Suprapubic skin (tissue), 4 donors: ENCODE measurements at regions not wholly inside any gene's neighbourhood (a gene's known extent, or its start where the extent isn't known, plus 50 kb on each side); places are given as distances from the start of the nearest gene placed in this dataset.

Experiments
- CTCF ChIP-seq, 2 donors: fragments of 200-600 bp in 1 of 2; fragments of 450-650 bp in 1 of 2; sonication (generic) in 1 of 2; IDR thresholded peaks; one replicate each; pipeline ENCODE4 v1.5.1; 2016 to 2019; ENCODE audit warnings: antibody characterized with exemption in 2 of 2, mild to moderate bottlenecking in 1 of 2, moderate library complexity in 1 of 2
- EP300 ChIP-seq: sonication (generic); formaldehyde crosslinking; IDR thresholded peaks from one replicate; pipeline ENCODE4 v1.6.1; 2017; ENCODE audit warnings: antibody characterized with exemption
- POLR2A ChIP-seq, 2 donors: fragments of 450-650 bp; IDR thresholded peaks; one replicate each; pipeline ENCODE4 v1.6.1; 2017; ENCODE audit warnings: antibody characterized with exemption in 2 of 2, mild to moderate bottlenecking in 2 of 2, moderate library complexity in 2 of 2
- POLR2AphosphoS5 ChIP-seq, 3 donors: sonication (generic); formaldehyde crosslinking; IDR thresholded peaks; one replicate each; pipeline ENCODE4 v1.6.1; 2017; ENCODE audit warnings: antibody characterized with exemption in 3 of 3

- TF ChIP-seq CTCF (IDR thresholded peaks at IDR 0.05): no peak
- no peak for TF ChIP-seq POLR2A (IDR thresholded peaks at IDR 0.05)
- no peak for TF ChIP-seq POLR2AphosphoS5 (IDR thresholded peaks at IDR 0.05)
- no peak for TF ChIP-seq EP300
Measured at GRCh38 chr15:91559066-91559465, 294.4 kb upstream of the SLCO3A1 start.
